ENCODE measurements at regions not wholly inside any gene's neighbourhood (a gene's known extent, or its start where the extent isn't known, plus 50 kb on each side); places are given as distances from the start of the nearest gene placed in this dataset.

GRCh38 chr14:89700801-89701200 is 253.7 kb downstream of the EFCAB11 start:
- TF ChIP-seq CTCF (IDR thresholded peaks at IDR 0.05) = no peak
- TF ChIP-seq POLR2A (IDR thresholded peaks at IDR 0.05) = no peak

Measured in tibial nerve (tissue), 3 donors.